ENCODE measurements at regions not wholly inside any gene's neighbourhood (a gene's known extent, or its start where the extent isn't known, plus 50 kb on each side); places are given as distances from the start of the nearest gene placed in this dataset.

- TF ChIP-seq, protein P1, sequence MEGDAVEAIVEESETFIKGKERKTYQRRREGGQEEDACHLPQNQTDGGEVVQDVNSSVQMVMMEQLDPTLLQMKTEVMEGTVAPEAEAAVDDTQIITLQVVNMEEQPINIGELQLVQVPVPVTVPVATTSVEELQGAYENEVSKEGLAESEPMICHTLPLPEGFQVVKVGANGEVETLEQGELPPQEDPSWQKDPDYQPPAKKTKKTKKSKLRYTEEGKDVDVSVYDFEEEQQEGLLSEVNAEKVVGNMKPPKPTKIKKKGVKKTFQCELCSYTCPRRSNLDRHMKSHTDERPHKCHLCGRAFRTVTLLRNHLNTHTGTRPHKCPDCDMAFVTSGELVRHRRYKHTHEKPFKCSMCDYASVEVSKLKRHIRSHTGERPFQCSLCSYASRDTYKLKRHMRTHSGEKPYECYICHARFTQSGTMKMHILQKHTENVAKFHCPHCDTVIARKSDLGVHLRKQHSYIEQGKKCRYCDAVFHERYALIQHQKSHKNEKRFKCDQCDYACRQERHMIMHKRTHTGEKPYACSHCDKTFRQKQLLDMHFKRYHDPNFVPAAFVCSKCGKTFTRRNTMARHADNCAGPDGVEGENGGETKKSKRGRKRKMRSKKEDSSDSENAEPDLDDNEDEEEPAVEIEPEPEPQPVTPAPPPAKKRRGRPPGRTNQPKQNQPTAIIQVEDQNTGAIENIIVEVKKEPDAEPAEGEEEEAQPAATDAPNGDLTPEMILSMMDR (conservative IDR thresholded peaks at IDR 0.05; ENCODE audit: low read length), result no peak
- no peak for TF ChIP-seq EZH2phosphoT487 (IDR thresholded peaks at IDR 0.05; ENCODE audit: borderline replicate concordance, low read depth, low read length)
These were observed 219.0 kb upstream of the GATB start for GRCh38 chr4:151979819-151980218.

Measured in OCI-LY7 (cell line).